ENCODE measurements at regions not wholly inside any gene's neighbourhood (a gene's known extent, or its start where the extent isn't known, plus 50 kb on each side); places are given as distances from the start of the nearest gene placed in this dataset.
"Not testable (repeated sequence)": the region's sequence is repeated elsewhere in the genome, so short reads cannot be mapped to it uniquely, and the experiment has no call there.

DNA sequence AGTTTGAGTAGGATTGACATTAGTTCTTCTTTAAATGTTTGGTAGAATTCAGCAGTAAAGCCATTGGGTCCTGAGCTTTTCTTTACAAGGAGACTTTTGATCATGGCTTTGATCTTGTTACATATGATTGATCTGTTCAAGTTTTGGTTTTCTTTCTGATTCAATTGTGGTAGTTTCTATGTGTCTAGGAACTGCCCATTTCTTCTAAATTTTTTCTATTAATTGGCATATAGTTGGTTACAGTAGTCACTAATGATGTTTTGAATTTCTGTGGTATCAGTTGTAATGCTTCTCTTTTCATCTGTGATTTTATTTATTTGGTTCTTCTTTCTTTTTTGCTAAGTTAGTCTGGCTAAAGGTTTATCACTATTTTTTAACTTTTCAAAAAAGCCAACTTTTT lies 73.3 kb upstream of the DLGAP1 start:
- Histone ChIP-seq H4K20me1 (ENCODE audit: control insufficient read depth, insufficient read depth, low read length, poor library complexity, severe bottlenecking) (no peaks in the 10 kb centered on the region), H3K36me3 (replicated peaks in 1 of 2; ENCODE audit: control extremely low read depth in 1 of 2, control insufficient read depth in 1 of 2, extremely low read depth in 1 of 2, insufficient read depth in 2 of 2, low read length in 1 of 2) (no peaks in the 10 kb centered on the region), H3K27me3 (replicated peaks in 1 of 4; ENCODE audit: control extremely low read depth in 1 of 4, control insufficient read depth in 3 of 4, insufficient read depth in 4 of 4, low read length in 3 of 4) (no peaks in the 10 kb centered on the region), H3K27ac (ENCODE audit: low read length in 2 of 2) (no peak overlapping the region), H3K9ac (ENCODE audit: low read length) (no peak overlapping the region), H3K4me3 (ENCODE audit: control extremely low read depth in 1 of 5, extremely low read depth in 1 of 5, insufficient read depth in 1 of 5, low read depth in 2 of 5, low read length in 4 of 5) (no peak overlapping the region), H2AFZ (ENCODE audit: insufficient read depth, low read depth, low read length, poor library complexity, severe bottlenecking) (no peak overlapping the region), H3K9me3 (ENCODE audit: control extremely low read depth in 1 of 3, control insufficient read depth in 2 of 3, insufficient read depth in 1 of 3, low read length in 2 of 3) (peaks cover 0 to 8% (median 5%) of the 10 kb centered on the region in 3 donors), H3K4me1 (ENCODE audit: control insufficient read depth in 2 of 2, insufficient read depth in 2 of 2, low read length in 2 of 2) (no peaks in the 10 kb centered on the region), H3K79me2 (ENCODE audit: control insufficient read depth, insufficient read depth, low read length) (no peaks in the 10 kb centered on the region), H3K4me2 (replicated peaks; ENCODE audit: low read depth, low read length, poor library complexity, severe bottlenecking) (no peak overlapping the region)
- CTCF ChIA-PET = no interaction called here
- DNase-seq (no peak), ATAC-seq (ENCODE audit: low read depth) (no peak)
- no peak overlapping the region for H3K27ac Mint-ChIP-seq
- TF ChIP-seq CTCF (IDR thresholded peaks at IDR 0.05) (no peak), EZH2 (IDR thresholded peaks at IDR 0.05; ENCODE audit: borderline replicate concordance, insufficient read depth, low read depth, low read length, poor library complexity, severe bottlenecking) (no peak)
- no peaks in the 10 kb centered on the region for H3K27me3 Mint-ChIP-seq
- H3K4me3 Mint-ChIP-seq = no peak overlapping the region
- intact Hi-C loops (cut with micrococcal nuclease) = no loop called here
- H3K4me1 Mint-ChIP-seq = no peaks in the 10 kb centered on the region
- POLR2A ChIA-PET = no interaction called here
- H3K9me3 Mint-ChIP-seq (ENCODE audit: insufficient read depth) = peaks cover 17% of the 10 kb centered on the region

DNA sequence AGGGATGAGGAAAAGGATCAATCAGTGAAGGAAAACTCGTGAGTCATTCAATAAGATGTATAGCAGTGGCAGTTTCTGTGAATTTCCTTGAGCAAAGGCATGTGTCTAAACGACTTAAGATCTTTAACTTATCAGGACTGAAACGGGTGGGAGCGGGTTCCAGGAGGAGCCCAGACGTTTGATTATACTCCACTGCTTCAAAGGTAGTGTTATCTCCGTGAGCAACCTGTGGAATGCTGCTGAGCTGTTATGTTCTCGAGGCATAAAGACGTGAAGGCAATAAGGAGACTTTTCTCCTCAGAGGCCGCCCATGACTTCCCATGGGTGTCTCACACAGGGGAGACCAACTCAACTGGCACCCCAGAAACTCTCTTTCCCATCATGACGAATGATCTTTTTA lies 72.7 kb upstream of the DLGAP1 start:
- H2AFZ ChIP-seq (ENCODE audit: insufficient read depth, low read depth, low read length, poor library complexity, severe bottlenecking); H3K4me1 ChIP-seq (ENCODE audit: control insufficient read depth in 2 of 2, insufficient read depth in 2 of 2, low read length in 2 of 2); H4K20me1 ChIP-seq (ENCODE audit: control insufficient read depth, insufficient read depth, low read length, poor library complexity, severe bottlenecking); H3K27me3 ChIP-seq (replicated peaks in 1 of 4; ENCODE audit: control extremely low read depth in 1 of 4, control insufficient read depth in 3 of 4, insufficient read depth in 4 of 4, low read length in 3 of 4); intact Hi-C loops (cut with micrococcal nuclease); POLR2A ChIA-PET; H3K9me3 ChIP-seq (ENCODE audit: control extremely low read depth in 1 of 3, control insufficient read depth in 2 of 3, insufficient read depth in 1 of 3, low read length in 2 of 3); H3K27ac ChIP-seq (ENCODE audit: low read length in 2 of 2); H3K27ac Mint-ChIP-seq; H3K4me3 ChIP-seq (ENCODE audit: control extremely low read depth in 1 of 5, extremely low read depth in 1 of 5, insufficient read depth in 1 of 5, low read depth in 2 of 5, low read length in 4 of 5); H3K4me1 Mint-ChIP-seq; H3K4me3 Mint-ChIP-seq; H3K36me3 ChIP-seq (replicated peaks in 1 of 2; ENCODE audit: control extremely low read depth in 1 of 2, control insufficient read depth in 1 of 2, extremely low read depth in 1 of 2, insufficient read depth in 2 of 2, low read length in 1 of 2); ATAC-seq (ENCODE audit: low read depth); H3K4me2 ChIP-seq (replicated peaks; ENCODE audit: low read depth, low read length, poor library complexity, severe bottlenecking); H3K79me2 ChIP-seq (ENCODE audit: control insufficient read depth, insufficient read depth, low read length); H3K9ac ChIP-seq (ENCODE audit: low read length); CTCF ChIA-PET; DNase-seq; H3K27me3 Mint-ChIP-seq: not testable (repeated sequence)
- peaks cover 13% of the 10 kb centered on the region for H3K9me3 Mint-ChIP-seq (ENCODE audit: insufficient read depth)
- WGBS (ENCODE audit: insufficient coverage) = 42% methylated on average over 5 of the region's 10 CpGs

All from B cell (primary cell).